GM23338 (cell line): ENCODE measurements at regions not wholly inside any gene's neighbourhood (a gene's known extent, or its start where the extent isn't known, plus 50 kb on each side); places are given as distances from the start of the nearest gene placed in this dataset.

Source experiments
- ATAC-seq: fragments of 200-7000 bp; cut with Tn5 transposase; 3 replicates; pipeline ENCODE4 v1.9.1; 2020
- DNase-seq: peaks from one replicate; pipeline ENCODE4 v3.0.0-alpha.2; 2015; ENCODE audit warnings: low spot score
- H2AFZ ChIP-seq: fragments of 200-600 bp; sonication (generic); 2 replicates; pipeline ENCODE4 v1.8.0; 2016; ENCODE audit warnings: antibody characterized with exemption, mild to moderate bottlenecking, moderate library complexity
- H3F3A ChIP-seq: fragments of 200-600 bp; sonication (generic); replicated peaks from 2 replicates; pipeline ENCODE4 v1.8.0; 2017; ENCODE audit warnings: antibody characterized with exemption, mixed run types, low read depth
- H3K27ac ChIP-seq: fragments of 200-600 bp; sonication (generic); 2 replicates; pipeline ENCODE4 v1.6.1; 2016; ENCODE audit warnings: low read depth
- H3K27me3 ChIP-seq: fragments of 200-600 bp; sonication (generic); 2 replicates; pipeline ENCODE4 v1.8.0; 2016; ENCODE audit warnings: mild to moderate bottlenecking, mixed run types, moderate library complexity; ENCODE audit not compliant: insufficient read depth
- H3K36me3 ChIP-seq: fragments of 200-600 bp; sonication (generic); 2 replicates; pipeline ENCODE4 v1.8.0; 2016; ENCODE audit warnings: mild to moderate bottlenecking; ENCODE audit not compliant: insufficient read depth
- H3K4me1 ChIP-seq: fragments of 200-600 bp; sonication (generic); 2 replicates; pipeline ENCODE4 v1.8.0; 2016; ENCODE audit warnings: mild to moderate bottlenecking, moderate library complexity; ENCODE audit not compliant: insufficient read depth
- H3K4me2 ChIP-seq: fragments of 200-600 bp; sonication (generic); 2 replicates; pipeline ENCODE4 v1.7.1; 2017; ENCODE audit warnings: mixed run types
- H3K4me3 ChIP-seq: fragments of 200-600 bp; sonication (generic); 2 replicates; pipeline ENCODE4 v1.6.1; 2016; ENCODE audit warnings: mixed run types
- H3K79me2 ChIP-seq: fragments of 200-600 bp; sonication (generic); replicated peaks from 2 replicates; pipeline ENCODE4 v1.8.0; 2017; ENCODE audit warnings: mild to moderate bottlenecking; ENCODE audit not compliant: insufficient read depth
- H3K9me2 ChIP-seq: fragments of 200-600 bp; sonication (generic); 2 replicates; pipeline ENCODE4 v1.8.0; 2017; ENCODE audit not compliant: insufficient read depth
- H4K20me1 ChIP-seq: fragments of 200-600 bp; sonication (generic); replicated peaks from 2 replicates; pipeline ENCODE4 v1.8.0; 2017; ENCODE audit warnings: mild to moderate bottlenecking; ENCODE audit not compliant: insufficient read depth
- H3K27ac Mint-ChIP-seq: 2 replicates; pipeline ENCODE4 v1.8.0; 2020; ENCODE audit warnings: inconsistent platforms, mild to moderate bottlenecking, moderate library complexity, mixed read lengths
- H3K27me3 Mint-ChIP-seq: 3 replicates; pipeline ENCODE4 v1.8.0; 2022; ENCODE audit warnings: low read depth, mild to moderate bottlenecking, moderate library complexity, mixed read lengths, inconsistent platforms; ENCODE audit not compliant: insufficient read depth, poor library complexity
- H3K36me3 Mint-ChIP-seq: 3 replicates; pipeline ENCODE4 v1.8.0; 2021; ENCODE audit warnings: low read depth, mild to moderate bottlenecking, inconsistent platforms, moderate library complexity, mixed read lengths
- H3K4me1 Mint-ChIP-seq: 3 replicates; pipeline ENCODE4 v1.8.0; 2020; ENCODE audit warnings: mild to moderate bottlenecking, inconsistent platforms, mixed read lengths
- H3K4me3 Mint-ChIP-seq: 3 replicates; pipeline ENCODE4 v1.8.0; 2021; ENCODE audit warnings: moderate library complexity, mild to moderate bottlenecking, inconsistent platforms, mixed read lengths
- H3K9me3 Mint-ChIP-seq: 3 replicates; pipeline ENCODE4 v1.8.0; 2020; ENCODE audit warnings: moderate library complexity, mild to moderate bottlenecking, inconsistent platforms, mixed read lengths
- CREB1 ChIP-seq: fragments of 250-450 bp; sonication (Bioruptor Pico); IDR thresholded peaks from 2 replicates; pipeline ENCODE4 v1.5.0; 2020; ENCODE audit warnings: low read depth, mild to moderate bottlenecking, moderate library complexity
- ETS1 ChIP-seq: IDR thresholded peaks from 2 replicates; pipeline ENCODE4 v1.6.1; 2016; ENCODE audit warnings: antibody characterized with exemption
- EZH2 ChIP-seq: fragments of 200-600 bp; sonication (generic); IDR thresholded peaks from one replicate; pipeline ENCODE4 v1.8.0; 2017; ENCODE audit warnings: antibody characterized with exemption, mild to moderate bottlenecking, low read depth; ENCODE audit not compliant: unreplicated experiment
- EZH2phosphoT487 ChIP-seq: fragments of 200-600 bp; sonication (generic); IDR thresholded peaks from one replicate; pipeline ENCODE4 v1.8.1; 2018; ENCODE audit warnings: antibody characterized with exemption; ENCODE audit not compliant: unreplicated experiment
- JUNB ChIP-seq: IDR thresholded peaks from one replicate; pipeline ENCODE4 v1.6.1; 2016; ENCODE audit warnings: antibody characterized with exemption; ENCODE audit not compliant: unreplicated experiment
- NANOG ChIP-seq: IDR thresholded peaks from 2 replicates; pipeline ENCODE4 v1.6.1; 2016; ENCODE audit warnings: antibody characterized with exemption, borderline replicate concordance
- POLR2AphosphoS5 ChIP-seq: IDR thresholded peaks from 2 replicates; pipeline ENCODE4 v1.6.1; 2016; ENCODE audit warnings: antibody characterized with exemption, low read depth
- REST ChIP-seq: IDR thresholded peaks from one replicate; pipeline ENCODE4 v1.6.1; 2018; ENCODE audit warnings: antibody characterized with exemption; ENCODE audit not compliant: unreplicated experiment
- STAT1 ChIP-seq: IDR thresholded peaks from one replicate; pipeline ENCODE4 v1.6.1; 2016; ENCODE audit warnings: antibody characterized with exemption; ENCODE audit not compliant: unreplicated experiment
- ZNF114 ChIP-seq: fragments of 250-450 bp; sonication (Bioruptor Pico); IDR thresholded peaks from 2 replicates; pipeline ENCODE4 v1.5.0; 2020; ENCODE audit warnings: mild to moderate bottlenecking, moderate library complexity
- ZNF331 ChIP-seq: fragments of 250-450 bp; sonication (Bioruptor Pico); IDR thresholded peaks from 2 replicates; pipeline ENCODE4 v1.5.0; 2020; ENCODE audit warnings: low read depth, mild to moderate bottlenecking, moderate library complexity
- ZNF462 ChIP-seq: fragments of 250-450 bp; sonication (Bioruptor Pico); IDR thresholded peaks from 2 replicates; pipeline ENCODE4 v1.5.0; 2020; ENCODE audit warnings: mild to moderate bottlenecking, moderate library complexity
- TF ChIP-seq, protein P1 (sequence below), 2 experiments: fragments of 200-600 bp in 1 of 2; sonication (generic) in 1 of 2; conservative IDR thresholded peaks; 2 replicates each; pipeline versions ENCODE4 v1.5.1 to v1.6.1; 2016 to 2017; ENCODE audit warnings: antibody characterized with exemption in 2 of 2, low read depth in 2 of 2, mild to moderate bottlenecking in 2 of 2, moderate library complexity in 1 of 2

GRCh38 chr2:195018462-195018861, 638.6 kb upstream of the SLC39A10 start:
- TF ChIP-seq ZNF331 (CRISPR knock-in tag) (no peak), POLR2AphosphoS5 (no peak), REST (no peak), NANOG (no peak), CREB1 (CRISPR knock-in tag) (no peak), STAT1 (no peak), EZH2 (no peak), EZH2phosphoT487 (no peak), ETS1 (no peak), JUNB (no peak), ZNF462 (no peak), ZNF114 (no peak)
- TF ChIP-seq, protein P1, sequence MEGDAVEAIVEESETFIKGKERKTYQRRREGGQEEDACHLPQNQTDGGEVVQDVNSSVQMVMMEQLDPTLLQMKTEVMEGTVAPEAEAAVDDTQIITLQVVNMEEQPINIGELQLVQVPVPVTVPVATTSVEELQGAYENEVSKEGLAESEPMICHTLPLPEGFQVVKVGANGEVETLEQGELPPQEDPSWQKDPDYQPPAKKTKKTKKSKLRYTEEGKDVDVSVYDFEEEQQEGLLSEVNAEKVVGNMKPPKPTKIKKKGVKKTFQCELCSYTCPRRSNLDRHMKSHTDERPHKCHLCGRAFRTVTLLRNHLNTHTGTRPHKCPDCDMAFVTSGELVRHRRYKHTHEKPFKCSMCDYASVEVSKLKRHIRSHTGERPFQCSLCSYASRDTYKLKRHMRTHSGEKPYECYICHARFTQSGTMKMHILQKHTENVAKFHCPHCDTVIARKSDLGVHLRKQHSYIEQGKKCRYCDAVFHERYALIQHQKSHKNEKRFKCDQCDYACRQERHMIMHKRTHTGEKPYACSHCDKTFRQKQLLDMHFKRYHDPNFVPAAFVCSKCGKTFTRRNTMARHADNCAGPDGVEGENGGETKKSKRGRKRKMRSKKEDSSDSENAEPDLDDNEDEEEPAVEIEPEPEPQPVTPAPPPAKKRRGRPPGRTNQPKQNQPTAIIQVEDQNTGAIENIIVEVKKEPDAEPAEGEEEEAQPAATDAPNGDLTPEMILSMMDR (conservative IDR thresholded peaks at IDR 0.05; ENCODE audit: low read depth in 2 of 2) = no peak
- Mint-ChIP-seq H3K27ac (no peak overlapping the region), H3K4me1 (peaks cover 4% of the 10 kb centered on the region; the same call in 2 of the 3 replicates), H3K27me3 (peaks cover 2% of the 10 kb centered on the region), H3K36me3 (no peaks in the 10 kb centered on the region), H3K4me3 (no peak overlapping the region), H3K9me3 (no peaks in the 10 kb centered on the region)
- Histone ChIP-seq H3K4me3 (no peak overlapping the region), H3K27ac (no peak overlapping the region), H4K20me1 (no peaks in the 10 kb centered on the region), H3F3A (no peaks in the 10 kb centered on the region), H2AFZ (no peak overlapping the region), H3K9me2 (no peaks in the 10 kb centered on the region), H3K36me3 (no peaks in the 10 kb centered on the region), H3K4me2 (no peak overlapping the region), H3K4me1 (no peaks in the 10 kb centered on the region; the same call in 1 of the 2 replicates), H3K79me2 (no peaks in the 10 kb centered on the region), H3K27me3 (no peaks in the 10 kb centered on the region)
- DNase-seq = no peak
- ATAC-seq = no peak
